ENCODE measurements at regions not wholly inside any gene's neighbourhood (a gene's known extent, or its start where the extent isn't known, plus 50 kb on each side); places are given as distances from the start of the nearest gene placed in this dataset.

DNA sequence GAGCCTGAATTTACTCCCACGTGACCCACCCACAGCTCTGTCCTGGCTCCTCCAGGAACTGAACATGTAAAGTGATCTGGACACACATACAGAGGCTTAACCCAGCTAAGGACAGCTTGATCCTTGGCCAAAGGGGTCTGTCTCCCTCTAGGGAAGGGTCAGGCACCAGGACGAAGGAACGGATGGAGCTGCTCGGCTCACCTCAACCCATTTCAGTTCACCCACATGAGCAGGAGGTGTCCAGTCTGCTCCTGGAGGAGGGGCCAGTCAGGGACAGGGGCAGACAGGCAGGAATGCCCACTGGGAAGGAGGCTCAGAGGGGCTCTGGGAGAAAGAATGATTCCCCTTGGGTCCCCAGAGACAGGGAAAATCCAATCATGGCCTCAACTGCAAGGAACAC is 567.2 kb downstream of the PTPRU start:
- POLR2A ChIA-PET: no interaction called here
- no peak for DNase-seq (ENCODE audit: low spot score)
- no peak for TF ChIP-seq RFX3 (CRISPR knock-in tag; IDR thresholded peaks at IDR 0.05)
- no peak for TF ChIP-seq NR0B2 (CRISPR knock-in tag; IDR thresholded peaks at IDR 0.05)
- TF ChIP-seq POLR2AphosphoS5 (IDR thresholded peaks at IDR 0.05; ENCODE audit: low read depth, low read length): no peak
- TF ChIP-seq, protein P1, sequence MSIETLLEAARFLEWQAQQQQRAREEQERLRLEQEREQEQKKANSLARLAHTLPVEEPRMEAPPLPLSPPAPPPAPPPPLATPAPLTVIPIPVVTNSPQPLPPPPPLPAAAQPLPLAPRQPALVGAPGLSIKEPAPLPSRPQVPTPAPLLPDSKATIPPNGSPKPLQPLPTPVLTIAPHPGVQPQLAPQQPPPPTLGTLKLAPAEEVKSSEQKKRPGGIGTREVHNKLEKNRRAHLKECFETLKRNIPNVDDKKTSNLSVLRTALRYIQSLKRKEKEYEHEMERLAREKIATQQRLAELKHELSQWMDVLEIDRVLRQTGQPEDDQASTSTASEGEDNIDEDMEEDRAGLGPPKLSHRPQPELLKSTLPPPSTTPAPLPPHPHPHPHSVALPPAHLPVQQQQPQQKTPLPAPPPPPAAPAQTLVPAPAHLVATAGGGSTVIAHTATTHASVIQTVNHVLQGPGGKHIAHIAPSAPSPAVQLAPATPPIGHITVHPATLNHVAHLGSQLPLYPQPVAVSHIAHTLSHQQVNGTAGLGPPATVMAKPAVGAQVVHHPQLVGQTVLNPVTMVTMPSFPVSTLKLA (IDR thresholded peaks at IDR 0.05): no peak
- no peak for TF ChIP-seq TOPORS (CRISPR knock-in tag; IDR thresholded peaks at IDR 0.05)
- no peak for TF ChIP-seq ZNF709 (CRISPR knock-in tag; IDR thresholded peaks at IDR 0.05)
- TF ChIP-seq PAF1 (CRISPR knock-in tag; IDR thresholded peaks at IDR 0.05): no peak
- no peak for TF ChIP-seq ZNF431 (CRISPR knock-in tag; IDR thresholded peaks at IDR 0.05; ENCODE audit: borderline replicate concordance, low read depth)
- no peak for TF ChIP-seq ZNF225 (CRISPR knock-in tag; IDR thresholded peaks at IDR 0.05)
- no peak for TF ChIP-seq ZZZ3 (CRISPR knock-in tag; IDR thresholded peaks at IDR 0.05; ENCODE audit: borderline replicate concordance)
- TF ChIP-seq RXRA (CRISPR knock-in tag; IDR thresholded peaks at IDR 0.05): no peak
- no peak for TF ChIP-seq ZNF407 (CRISPR knock-in tag; IDR thresholded peaks at IDR 0.05; ENCODE audit: not compliant biosample characterization)
- TF ChIP-seq CBX5 (CRISPR knock-in tag; IDR thresholded peaks at IDR 0.05; ENCODE audit: borderline replicate concordance): no peak
- TF ChIP-seq ZSCAN30 (CRISPR knock-in tag; IDR thresholded peaks at IDR 0.05): no peak
- TF ChIP-seq ATAD3A (CRISPR knock-in tag; IDR thresholded peaks at IDR 0.05): no peak
- Histone ChIP-seq H3K79me2 (ENCODE audit: insufficient read depth, low read length) (no peaks in the 10 kb centered on the region), H4K20me1 (ENCODE audit: insufficient read depth, low read length) (no peaks in the 10 kb centered on the region), H3K4me2 (ENCODE audit: low read depth, low read length) (no peak overlapping the region), H3K4me3 (replicated peaks in 1 of 3; ENCODE audit: insufficient read depth in 1 of 3, low read depth in 2 of 3, low read length in 3 of 3) (no peak overlapping the region), H3K36me3 (replicated peaks in 1 of 2; ENCODE audit: control insufficient read depth in 1 of 2, insufficient read depth in 2 of 2, low read length in 2 of 2) (no peaks in the 10 kb centered on the region), H3K4me1 (ENCODE audit: insufficient read depth, low read length) (no peaks in the 10 kb centered on the region), H3K9me3 (ENCODE audit: low read length) (no peaks in the 10 kb centered on the region), H3K27me3 (ENCODE audit: control insufficient read depth in 1 of 2, insufficient read depth in 2 of 2, low read length in 2 of 2) (peaks cover 2 to 28% of the 10 kb centered on the region in 2 experiments; a peak in 4 of 5 replicates), H2AFZ (ENCODE audit: low read length) (no peak overlapping the region), H3K27ac (ENCODE audit: extremely low read length, insufficient read depth, low read length) (no peak overlapping the region), H3K9ac (ENCODE audit: insufficient read depth, low read depth, low read length) (no peak overlapping the region)
- intact Hi-C loops (cut with micrococcal nuclease; ENCODE audit: unreplicated experiment) (no loop called here), in situ Hi-C loops (cut with HindIII; ENCODE audit: extremely low pct_ligation_motif_present, low pct_unique_long_range_greater_than_20kb) (no loop called here)
- BruUV-seq (replicated peaks): no TSS peak
- ATAC-seq: no peak
- CTCF ChIA-PET (ENCODE audit: low intra/inter-chr PET ratio, low total read pairs): no interaction called here
- WGBS (ENCODE audit: low lambda C conversion rate): 87% methylated on average over 3 of the region's 4 CpGs
- no peak for FAIRE-seq
